HG03139 (cell line): ENCODE measurements at regions not wholly inside any gene's neighbourhood (a gene's known extent, or its start where the extent isn't known, plus 50 kb on each side); places are given as distances from the start of the nearest gene placed in this dataset.

ENCODE experiments used
- ATAC-seq: cut with Tn5 transposase; IDR thresholded peaks from one replicate; pipeline ENCODE4 v1.9.1; 2021; ENCODE audit not compliant: unreplicated experiment

DNA sequence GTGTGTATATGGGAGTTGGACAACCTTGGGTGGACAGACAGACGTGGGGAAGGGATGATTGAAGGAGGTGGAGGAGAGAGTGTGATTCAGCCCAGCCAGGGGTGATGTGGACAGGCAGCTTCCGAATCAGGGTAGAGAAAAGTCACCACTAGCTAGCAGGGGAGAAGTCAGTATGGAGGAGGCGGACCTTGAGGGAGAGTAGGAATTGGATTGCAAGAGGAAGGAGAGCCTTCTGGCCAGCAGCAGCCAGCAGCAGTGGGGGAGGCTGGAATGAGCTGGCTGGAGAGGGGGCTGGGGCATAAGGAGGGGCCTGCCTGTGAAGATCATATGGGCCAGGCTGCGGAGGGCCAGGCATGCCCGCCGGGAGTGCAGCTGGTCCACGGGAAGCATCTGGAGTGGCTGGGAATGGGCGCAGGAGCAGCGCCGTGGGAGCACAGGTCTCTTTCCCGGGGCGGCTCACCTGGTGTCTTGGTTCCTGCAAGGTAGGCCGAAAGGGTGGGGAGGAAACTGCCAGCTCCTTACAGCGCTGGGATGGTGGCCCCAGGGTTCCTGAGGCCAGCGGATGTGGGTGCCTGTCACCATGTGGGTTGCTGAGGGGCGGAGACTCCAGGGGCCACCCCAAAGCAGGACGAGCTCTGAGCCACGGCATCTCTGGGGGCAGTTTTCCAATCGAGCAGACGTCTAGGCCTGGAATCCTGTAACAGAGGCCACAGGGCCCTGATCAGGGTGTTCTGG is 235.3 kb downstream of the SEC14L1 start:
- ATAC-seq: no peak

- ATAC-seq: no peak
Measured at GRCh38 chr17:77376795-77377709, 236.3 kb downstream of the SEC14L1 start.

DNA sequence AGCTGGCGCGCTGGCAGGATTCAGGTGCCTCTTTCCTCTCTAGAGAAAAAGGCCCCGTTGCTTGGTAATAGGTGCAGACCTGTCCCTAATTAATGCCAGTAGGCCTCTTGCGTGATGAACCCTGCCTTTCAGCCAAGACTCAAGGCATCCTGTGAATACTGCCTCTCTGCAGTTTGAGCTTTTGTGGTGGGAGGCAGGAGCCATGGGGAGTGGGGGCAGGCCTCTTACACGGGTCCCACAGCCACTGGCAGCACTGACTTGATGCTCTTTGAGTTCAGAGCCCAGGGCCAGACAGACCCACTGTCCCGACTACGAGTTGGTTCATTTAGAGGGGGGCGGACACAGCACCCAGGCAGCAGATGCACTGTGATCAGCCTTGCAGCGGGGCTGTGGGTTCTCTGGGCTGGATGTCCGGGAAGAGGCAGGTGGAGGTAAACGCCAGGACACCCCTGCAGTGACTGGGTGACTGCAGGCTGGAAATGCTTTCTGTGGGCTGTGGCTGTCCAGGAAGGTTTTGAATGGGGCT is 237.0 kb downstream of the SEC14L1 start:
- no peak for ATAC-seq

GRCh38 chr17:77378318-77379064 is 237.7 kb downstream of the SEC14L1 start:
- ATAC-seq: no peak

- ATAC-seq: no peak
Measured at GRCh38 chr17:77379065-77379428, 238.3 kb downstream of the SEC14L1 start.

- ATAC-seq: no peak
Measured at GRCh38 chr17:77379832-77380231, 239.1 kb downstream of the SEC14L1 start.

DNA sequence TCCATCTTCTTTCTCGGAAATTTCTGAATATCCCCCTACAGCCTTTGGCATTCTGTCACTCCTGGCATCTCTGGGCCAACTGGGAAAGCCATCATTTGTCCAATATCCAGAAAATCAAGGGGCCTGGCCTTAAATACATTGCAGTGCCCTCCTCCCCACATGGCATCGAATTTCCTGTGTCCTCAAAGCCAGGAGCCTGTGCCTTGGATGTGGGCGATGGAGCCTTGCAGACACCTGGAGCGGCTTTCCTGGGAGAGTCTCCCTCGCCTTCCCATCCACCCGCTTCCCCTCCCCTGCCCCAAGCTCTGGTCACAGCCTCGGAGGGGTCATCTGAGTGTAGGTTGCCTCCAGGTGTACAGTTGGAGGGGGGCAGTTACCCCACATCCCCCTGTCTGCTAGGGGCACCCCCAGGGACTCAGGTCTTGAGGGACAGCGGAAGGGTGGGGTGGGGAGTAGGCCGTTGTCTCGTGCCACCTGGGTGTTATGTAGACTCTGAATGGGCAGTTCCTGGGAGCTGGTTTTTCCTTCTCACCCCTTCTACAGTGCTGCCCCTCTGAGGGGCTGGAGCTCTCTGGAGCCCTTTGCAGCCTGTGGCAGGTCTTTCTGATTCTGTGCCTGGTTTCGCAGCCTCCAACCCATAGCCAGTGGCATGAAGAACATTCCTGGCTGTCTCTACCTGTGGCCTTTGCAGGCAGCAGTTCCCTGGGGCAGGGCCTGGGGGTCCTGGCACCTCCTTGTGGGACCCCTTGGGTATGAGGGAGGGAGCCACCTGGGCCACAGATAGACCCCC is 239.8 kb downstream of the SEC14L1 start:
- ATAC-seq: no peak

DNA sequence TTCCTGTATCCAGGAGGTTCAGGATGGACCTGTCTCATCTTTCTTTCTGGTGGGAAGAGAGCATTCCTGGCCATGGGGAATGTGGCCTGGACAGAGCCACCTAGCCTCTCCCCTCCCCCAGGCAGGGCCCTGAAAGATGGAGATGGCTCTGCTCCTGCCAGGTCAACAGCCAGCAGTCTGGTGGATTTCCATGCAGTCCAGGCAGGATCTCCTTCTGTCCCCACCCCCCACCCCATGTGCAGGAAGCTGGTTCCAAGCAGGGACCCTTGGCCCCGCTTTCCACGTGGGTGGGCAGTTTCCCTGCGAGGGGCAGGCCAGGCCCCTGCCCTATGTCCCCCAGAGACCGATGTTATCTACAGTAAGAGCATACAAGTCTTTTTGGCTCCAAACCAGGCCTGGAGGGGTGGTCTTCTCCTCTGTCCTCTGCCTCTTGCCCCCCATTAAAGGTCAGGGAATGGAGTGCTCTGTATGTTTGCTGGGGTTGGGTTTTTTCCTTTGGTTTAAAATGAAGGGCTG is 240.5 kb downstream of the SEC14L1 start:
- no peak for ATAC-seq

DNA sequence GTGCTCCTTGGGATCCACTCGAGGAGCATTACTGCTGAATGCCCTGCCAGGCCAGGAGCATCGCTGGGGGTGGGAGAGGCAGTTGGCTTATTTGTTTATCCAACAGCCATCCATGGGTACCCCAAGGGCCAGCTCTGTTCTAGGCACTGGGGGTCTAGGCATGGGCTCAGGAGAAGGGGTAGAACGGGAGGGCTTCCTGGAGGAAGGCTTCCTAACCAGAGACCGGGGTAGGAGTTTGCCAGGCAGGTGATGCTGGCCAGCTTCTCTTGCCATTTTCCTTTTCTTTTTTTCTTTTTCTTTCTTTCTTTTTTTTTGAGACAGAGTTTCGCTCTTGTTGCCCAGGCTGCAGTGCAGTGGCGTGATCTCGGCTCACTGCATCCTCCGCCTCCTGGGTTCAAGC is 241.0 kb downstream of the SEC14L1 start:
- ATAC-seq: no peak

GRCh38 chr17:77382356-77382911 is 241.7 kb downstream of the SEC14L1 start:
- no peak for ATAC-seq

- ATAC-seq: no peak
Measured at GRCh38 chr17:77382966-77383612, 242.3 kb downstream of the SEC14L1 start.

DNA sequence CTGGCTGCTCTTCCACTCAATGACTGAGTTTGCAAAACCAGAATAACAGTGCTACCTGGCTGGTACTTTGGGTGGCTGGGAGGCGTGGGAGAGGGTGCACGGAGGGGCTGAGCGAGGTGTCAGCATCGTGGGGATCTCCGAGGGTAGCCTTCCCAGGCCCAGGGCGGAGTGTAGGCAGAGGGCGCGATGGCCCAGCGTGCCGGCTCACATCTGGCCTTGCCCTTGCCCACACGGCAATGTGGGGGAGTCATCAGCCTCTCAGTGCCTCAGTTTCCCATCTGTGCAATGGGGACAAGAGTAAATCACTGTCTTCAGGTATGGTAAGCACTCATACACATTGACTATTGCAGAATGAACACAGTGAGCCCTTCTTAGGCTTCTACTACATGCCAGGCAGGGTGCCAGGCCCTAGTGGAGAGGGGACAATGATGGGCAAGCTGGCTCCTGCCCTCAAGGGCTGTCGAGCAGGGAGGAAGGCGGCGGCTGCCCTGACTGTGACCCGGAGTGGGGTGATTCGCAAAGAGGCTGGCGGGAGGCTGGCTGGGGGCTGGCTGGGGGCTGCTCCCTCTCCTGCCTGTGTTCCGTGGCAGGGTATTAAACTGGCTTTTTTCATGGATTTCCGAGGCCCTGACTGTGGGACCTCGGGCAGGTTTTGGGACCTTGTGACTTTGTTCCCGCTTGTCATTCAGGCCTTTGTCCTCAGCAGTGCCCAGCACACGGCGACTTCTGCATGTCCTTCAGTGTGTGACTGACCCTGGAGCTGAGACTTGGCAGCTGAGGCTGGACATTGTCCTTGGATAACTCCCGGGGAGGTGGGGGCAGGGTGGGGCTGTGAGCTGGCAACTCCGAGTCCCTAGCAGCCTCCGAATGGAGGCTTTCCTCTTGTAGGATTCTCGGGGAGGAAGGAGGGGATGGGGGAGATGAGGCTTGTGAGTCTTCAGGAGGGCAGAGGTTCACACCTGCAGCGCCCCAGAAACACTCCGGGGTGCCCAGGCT is 243.1 kb downstream of the SEC14L1 start:
- no peak for ATAC-seq

DNA sequence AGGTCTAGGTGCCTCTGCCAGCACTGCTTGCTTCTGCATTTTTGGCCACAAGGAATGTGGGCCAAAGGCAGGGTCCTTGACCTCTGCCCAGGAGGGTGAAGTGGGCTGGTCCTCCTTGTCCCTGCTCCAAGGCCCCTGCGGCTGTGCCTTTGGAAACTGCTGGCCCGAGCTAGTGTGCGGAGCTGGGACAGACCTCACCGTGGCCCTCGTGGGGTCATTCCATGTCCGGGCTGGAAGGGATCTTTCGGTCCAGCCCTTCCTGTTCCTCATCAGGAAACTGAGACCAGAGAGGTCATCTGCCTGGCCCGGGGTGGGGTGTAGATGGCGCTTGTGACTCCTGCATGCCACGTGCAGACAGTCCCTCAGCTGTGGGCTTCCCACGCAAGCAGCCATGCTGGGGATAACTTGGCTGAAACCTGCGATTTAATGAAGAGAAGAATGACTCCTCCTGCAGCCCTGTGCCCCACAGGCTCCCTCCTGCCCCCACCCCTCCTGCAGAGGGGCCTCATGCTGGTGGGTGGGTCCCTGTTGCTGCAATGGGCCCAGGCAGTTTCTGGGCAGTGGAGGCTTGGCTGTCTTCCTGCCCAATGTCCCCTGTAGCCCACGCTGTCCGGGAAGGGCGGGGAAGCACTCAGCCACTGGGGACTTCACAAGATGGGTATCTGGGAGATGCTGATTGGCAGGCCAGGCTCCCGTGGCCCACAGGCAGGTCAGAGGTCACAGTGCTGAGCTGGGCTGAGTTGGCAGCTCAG is 245.2 kb downstream of the SEC14L1 start:
- no peak for ATAC-seq

- ATAC-seq: no peak
Measured at GRCh38 chr17:77386502-77387192, 245.9 kb downstream of the SEC14L1 start.

GRCh38 chr17:77387891-77388290 is 247.1 kb downstream of the SEC14L1 start:
- no peak for ATAC-seq

- no peak for ATAC-seq
Measured at GRCh38 chr17:77388384-77389306, 247.9 kb downstream of the SEC14L1 start.
